Neutrophil (primary cell): ENCODE measurements at regions not wholly inside any gene's neighbourhood (a gene's known extent, or its start where the extent isn't known, plus 50 kb on each side); places are given as distances from the start of the nearest gene placed in this dataset.
"Not testable (repeated sequence)": the region's sequence is repeated elsewhere in the genome, so short reads cannot be mapped to it uniquely, and the experiment has no call there.

Experiments used
- H3K27ac ChIP-seq: fragments of 200-600 bp; sonication (generic); 2 replicates; pipeline ENCODE4 v1.5.1; 2016; ENCODE audit warnings: mild to moderate bottlenecking, moderate library complexity
- H3K27me3 ChIP-seq: fragments of 200-600 bp; sonication (generic); 2 replicates; pipeline ENCODE4 v1.6.0; 2016; ENCODE audit warnings: mild to moderate bottlenecking
- H3K36me3 ChIP-seq: fragments of 200-600 bp; sonication (generic); 2 replicates; pipeline ENCODE4 v1.5.1; 2017
- H3K4me1 ChIP-seq, 2 experiments: fragments of 200-600 bp in 1 of 2; sonication (generic) in 1 of 2; 1 replicate in 1 of 2; 2 replicates in 1 of 2; pipeline versions ENCODE4 v1.5.1 to v1.6.1; 2013 to 2016; ENCODE audit warnings: low read depth in 1 of 2, low read length in 1 of 2, mild to moderate bottlenecking in 1 of 2, moderate library complexity in 1 of 2; ENCODE audit not compliant: control insufficient read depth in 1 of 2, insufficient read depth in 1 of 2
- H3K4me3 ChIP-seq, 2 experiments: fragments of 200-600 bp in 1 of 2; sonication (generic) in 1 of 2; 1 replicate in 1 of 2; 2 replicates in 1 of 2; pipeline ENCODE4 v1.5.1; 2013 to 2016; ENCODE audit warnings: low read depth in 1 of 2, low read length in 1 of 2, mild to moderate bottlenecking in 1 of 2, moderate library complexity in 1 of 2
- H3K9me3 ChIP-seq: fragments of 200-600 bp; sonication (generic); 2 replicates; pipeline ENCODE4 v1.5.1; 2016
- CTCF ChIP-seq: fragments of 200-600 bp; sonication (generic); IDR thresholded peaks from 2 replicates; pipeline ENCODE4 v1.5.1; 2016; ENCODE audit warnings: antibody characterized with exemption

GRCh38 chr10:125591886-125592285 lies 91.1 kb downstream of the TEX36 start:
- H3K4me3 ChIP-seq: no peak overlapping the region
- no peak overlapping the region for H3K27ac ChIP-seq
- H3K9me3 ChIP-seq: no peaks in the 10 kb centered on the region
- TF ChIP-seq CTCF: no peak
- H3K27me3 ChIP-seq: no peaks in the 10 kb centered on the region
- H3K4me1 ChIP-seq: no peaks in the 10 kb centered on the region
- H3K36me3 ChIP-seq: no peaks in the 10 kb centered on the region

- not testable (repeated sequence) for H3K27ac ChIP-seq, H3K9me3 ChIP-seq, H3K4me3 ChIP-seq, H3K36me3 ChIP-seq, H3K4me1 ChIP-seq, H3K27me3 ChIP-seq
Observed at GRCh38 chr10:125588738-125589137, 94.2 kb downstream of the TEX36 start.

- no peak overlapping the region for H3K27ac ChIP-seq
- H3K36me3 ChIP-seq: no peaks in the 10 kb centered on the region
- no peaks in the 10 kb centered on the region for H3K4me1 ChIP-seq
- TF ChIP-seq CTCF: no peak
- H3K27me3 ChIP-seq: no peaks in the 10 kb centered on the region
- no peak overlapping the region for H3K4me3 ChIP-seq
- no peaks in the 10 kb centered on the region for H3K9me3 ChIP-seq
Observed at GRCh38 chr10:125584954-125585353, 98.0 kb downstream of the TEX36 start.

- no peaks in the 10 kb centered on the region for H3K9me3 ChIP-seq
- H3K27me3 ChIP-seq: no peaks in the 10 kb centered on the region
- H3K4me1 ChIP-seq: no peaks in the 10 kb centered on the region
- no peaks in the 10 kb centered on the region for H3K36me3 ChIP-seq
- H3K27ac ChIP-seq: no peak overlapping the region
- H3K4me3 ChIP-seq: no peak overlapping the region
- TF ChIP-seq CTCF: no peak
Observed at GRCh38 chr10:125578658-125579315, 104.2 kb downstream of the TEX36 start.

GRCh38 chr10:125575843-125576242 lies 107.1 kb downstream of the TEX36 start:
- TF ChIP-seq CTCF: no peak
- Histone ChIP-seq H3K9me3 (no peaks in the 10 kb centered on the region), H3K27me3 (no peaks in the 10 kb centered on the region), H3K36me3 (no peaks in the 10 kb centered on the region), H3K27ac (no peak overlapping the region), H3K4me3 (no peak overlapping the region), H3K4me1 (no peaks in the 10 kb centered on the region)

- TF ChIP-seq CTCF: no peak
- H3K4me3 ChIP-seq: no peak overlapping the region
- H3K36me3 ChIP-seq: no peaks in the 10 kb centered on the region
- H3K27me3 ChIP-seq: no peaks in the 10 kb centered on the region
- H3K9me3 ChIP-seq: no peaks in the 10 kb centered on the region
- H3K27ac ChIP-seq: no peak overlapping the region
- H3K4me1 ChIP-seq: no peaks in the 10 kb centered on the region
Observed at GRCh38 chr10:125568156-125568555, 114.8 kb downstream of the TEX36 start.
